Body of pancreas (tissue), 4 donors: ENCODE measurements at regions not wholly inside any gene's neighbourhood (a gene's known extent, or its start where the extent isn't known, plus 50 kb on each side); places are given as distances from the start of the nearest gene placed in this dataset.

ENCODE experiments used
- CTCF ChIP-seq, 7 experiments: fragments of 450-650 bp in 4 of 7; fragments of 200-600 bp in 3 of 7; sonication (generic) in 3 of 7; IDR thresholded peaks; one replicate each; pipeline ENCODE4 v1.5.1; 2016 to 2019; ENCODE audit warnings: antibody characterized with exemption in 7 of 7
- POLR2A ChIP-seq, 3 donors: fragments of 450-650 bp; IDR thresholded peaks; one replicate each; pipeline ENCODE4 v1.6.1; 2016; ENCODE audit warnings: antibody characterized with exemption in 3 of 3, mild to moderate bottlenecking in 2 of 3

- TF ChIP-seq CTCF (IDR thresholded peaks at IDR 0.05) (no peak), POLR2A (IDR thresholded peaks at IDR 0.05) (no peak)
Measured at GRCh38 chr10:33529234-33529633, 194.8 kb upstream of the NRP1 start.
